Transverse colon (tissue), 4 donors: ENCODE measurements at regions not wholly inside any gene's neighbourhood (a gene's known extent, or its start where the extent isn't known, plus 50 kb on each side); places are given as distances from the start of the nearest gene placed in this dataset.

Source experiments
- CTCF ChIP-seq, 5 experiments: fragments of 200-600 bp in 3 of 5; fragments of 450-650 bp in 2 of 5; sonication (generic) in 3 of 5; IDR thresholded peaks; 1 replicate in 2 of 5; 2 replicates in 3 of 5; pipeline ENCODE4 v1.5.1; 2016 to 2017; ENCODE audit warnings: antibody characterized with exemption in 5 of 5, inconsistent platforms in 3 of 5, mild to moderate bottlenecking in 2 of 5, moderate library complexity in 1 of 5
- POLR2AphosphoS5 ChIP-seq, 3 donors: sonication (generic); formaldehyde crosslinking; IDR thresholded peaks; one replicate each; pipeline ENCODE4 v1.6.1; 2016; ENCODE audit warnings: antibody characterized with exemption in 3 of 3

- TF ChIP-seq CTCF (IDR thresholded peaks at IDR 0.05), result no peak
- TF ChIP-seq POLR2AphosphoS5 (IDR thresholded peaks at IDR 0.05), result no peak
Measured at GRCh38 chr5:56501781-56502557, 268.8 kb upstream of the ANKRD55 start.
